HEK293T (cell line): ENCODE measurements at regions not wholly inside any gene's neighbourhood (a gene's known extent, or its start where the extent isn't known, plus 50 kb on each side); places are given as distances from the start of the nearest gene placed in this dataset.

Experiments
- BHLHE40 ChIP-seq: fragments of 450-650 bp; IDR thresholded peaks from 2 replicates; pipeline ENCODE4 v1.6.1; 2016; ENCODE audit warnings: mild to moderate bottlenecking, moderate library complexity, borderline replicate concordance
- ELF4 ChIP-seq: fragments of 450-650 bp; IDR thresholded peaks from 2 replicates; pipeline ENCODE4 v1.6.1; 2017; ENCODE audit warnings: antibody characterized with exemption
- FOXK2 ChIP-seq: fragments of 450-650 bp; IDR thresholded peaks from 2 replicates; pipeline ENCODE4 v1.6.1; 2016; ENCODE audit warnings: mild to moderate bottlenecking
- FOXM1 ChIP-seq: fragments of 450-650 bp; IDR thresholded peaks from 2 replicates; pipeline ENCODE4 v1.6.1; 2017; ENCODE audit warnings: mild to moderate bottlenecking, borderline replicate concordance
- TARDBP ChIP-seq: fragments of 450-650 bp; IDR thresholded peaks from 2 replicates; pipeline ENCODE4 v1.6.1; 2016

- TF ChIP-seq FOXK2 (no peak), FOXM1 (no peak), BHLHE40 (no peak), TARDBP (no peak), ELF4 (no peak)
Measured at GRCh38 chr4:64192731-64193412, 216.4 kb downstream of the TECRL start.
